IMR-90 (cell line): ENCODE measurements at regions not wholly inside any gene's neighbourhood (a gene's known extent, or its start where the extent isn't known, plus 50 kb on each side); places are given as distances from the start of the nearest gene placed in this dataset.

ENCODE experiments used
- BHLHE40 ChIP-seq: fragments of 150-350 bp; IDR thresholded peaks from 2 replicates; pipeline ENCODE4 v1.6.1; 2016; ENCODE audit warnings: mild to moderate bottlenecking, low read depth, low read length
- CTCF ChIP-seq: conservative IDR thresholded peaks from 2 replicates; pipeline ENCODE4 v1.5.1; 2012; ENCODE audit warnings: mild to moderate bottlenecking, low read depth, low read length, improper control_type of control experiment
- MXI1 ChIP-seq: IDR thresholded peaks from 2 replicates; pipeline ENCODE4 v1.6.1; 2012; ENCODE audit warnings: low read depth, mild to moderate bottlenecking, low read length, moderate library complexity, borderline replicate concordance
- POLR2A ChIP-seq: IDR thresholded peaks from 2 replicates; pipeline ENCODE4 v1.6.1; 2012; ENCODE audit warnings: mild to moderate bottlenecking, low read depth, low read length
- SMC3 ChIP-seq: fragments of 150-350 bp; IDR thresholded peaks from 2 replicates; pipeline ENCODE4 v1.6.1; 2016; ENCODE audit warnings: low read depth, mild to moderate bottlenecking, antibody characterized with exemption, low read length, moderate library complexity
- USF2 ChIP-seq: fragments of 150-350 bp; IDR thresholded peaks from 2 replicates; pipeline ENCODE4 v1.6.1; 2017; ENCODE audit warnings: mild to moderate bottlenecking, antibody characterized with exemption, low read length, low read depth

GRCh38 chrX:37922928-37923327, 75.6 kb upstream of the DYNLT3 start:
- TF ChIP-seq POLR2A (no peak), CTCF (no peak), USF2 (no peak), MXI1 (no peak), BHLHE40 (no peak), SMC3 (no peak)
